Stimulated activated CD8-positive, alpha-beta memory T cell treated with anti-CD3 and anti-CD28 coated beads, Interleukin-12 subunit alpha, Interleukin-12 subunit beta, amount 100 ng/mL, for 4 hours (primary cell): ENCODE measurements at regions not wholly inside any gene's neighbourhood (a gene's known extent, or its start where the extent isn't known, plus 50 kb on each side); places are given as distances from the start of the nearest gene placed in this dataset.

ENCODE experiments used
- DNase-seq: peaks from one replicate; pipeline ENCODE4 v3.0.0-alpha.2; 2020; ENCODE audit warnings: low read depth

DNA sequence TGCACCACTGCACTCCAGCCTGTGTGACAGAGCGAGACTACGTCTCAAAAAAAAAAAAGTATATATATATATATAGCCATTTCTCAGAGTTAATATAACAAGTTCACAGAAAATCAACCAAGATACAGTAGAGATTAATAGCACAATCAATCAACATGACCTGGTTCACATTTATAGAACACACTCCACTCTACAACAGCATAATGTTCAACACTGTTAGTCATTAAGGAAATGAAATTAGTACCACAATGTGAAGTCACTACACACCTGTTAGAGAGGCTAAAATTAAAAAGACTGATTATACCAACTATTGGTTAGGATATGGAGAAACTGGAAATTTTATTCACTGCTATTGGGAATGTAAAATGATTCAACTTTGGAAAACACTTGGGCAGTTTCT lies 387.7 kb downstream of the QKI start:
- DNase-seq, result no peak

DNA sequence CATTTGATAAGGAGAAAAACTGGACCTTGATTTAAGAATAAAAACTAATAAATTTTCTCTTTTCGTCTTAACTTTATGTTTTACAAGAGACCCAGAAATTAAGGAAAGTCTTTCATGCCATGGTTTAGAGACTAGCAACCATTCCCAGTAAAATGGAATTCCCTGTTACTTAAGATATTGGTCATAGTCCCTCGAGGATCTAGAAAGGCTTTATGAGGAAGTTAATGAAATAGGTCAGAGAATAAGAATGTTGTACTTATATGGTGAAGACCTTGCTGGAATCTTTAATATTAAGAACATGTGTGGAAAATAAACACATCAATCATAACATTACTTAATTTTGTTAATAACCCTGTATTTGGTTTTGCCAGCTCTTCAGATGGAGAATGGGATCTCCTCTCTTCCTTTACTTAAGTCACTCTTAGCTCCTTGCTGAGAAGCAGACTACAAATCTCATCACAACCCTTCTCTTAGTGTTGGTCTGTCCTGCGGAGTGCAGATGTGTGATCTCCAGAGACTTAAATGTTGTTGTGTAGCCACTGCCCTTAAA lies 382.9 kb downstream of the QKI start:
- no peak for DNase-seq

DNA sequence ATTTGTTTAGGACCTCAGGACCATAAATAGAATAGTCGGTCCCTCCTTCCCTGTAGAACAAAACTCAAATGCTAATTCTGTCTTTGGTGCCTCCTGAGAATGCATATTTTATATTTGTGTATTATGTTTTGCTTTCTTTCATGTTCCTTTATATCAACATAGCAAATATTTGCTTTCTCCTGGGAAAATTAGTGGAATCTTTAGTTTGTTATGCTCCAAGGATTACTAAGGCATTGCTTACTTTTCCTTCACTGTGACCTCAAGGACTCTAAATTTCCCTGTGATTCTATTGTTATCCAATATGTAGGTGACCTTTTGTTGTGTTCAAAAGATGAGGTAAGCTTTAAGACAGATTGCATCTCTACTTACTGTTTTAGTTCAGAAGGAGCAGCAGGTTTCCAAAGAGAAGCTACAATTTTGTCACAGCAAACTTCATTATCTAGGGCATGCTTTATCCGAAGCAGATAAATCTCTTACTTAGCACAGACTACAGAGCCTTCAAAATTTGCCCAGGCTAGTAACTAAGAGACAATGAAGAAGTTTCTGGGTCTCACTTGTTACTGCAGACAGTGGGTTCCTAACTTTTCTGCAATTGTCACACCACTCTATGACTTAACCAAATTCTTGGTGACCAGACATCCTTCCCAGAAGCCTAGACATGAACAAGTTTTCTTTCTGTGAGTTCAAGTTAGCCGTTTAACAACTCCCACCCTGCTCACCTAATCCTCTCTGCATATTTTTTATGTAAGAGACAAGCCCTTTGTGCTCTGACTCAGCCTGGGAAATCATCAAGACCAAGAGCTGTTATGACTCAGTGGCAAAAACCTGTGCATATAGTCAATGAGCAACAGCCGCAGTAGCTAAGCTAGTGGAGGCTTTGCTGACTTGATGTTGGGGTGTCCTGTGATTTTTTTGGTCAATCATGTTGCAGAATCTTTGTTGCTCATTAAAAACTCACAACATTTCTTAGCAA lies 378.8 kb downstream of the QKI start:
- no peak for DNase-seq

DNA sequence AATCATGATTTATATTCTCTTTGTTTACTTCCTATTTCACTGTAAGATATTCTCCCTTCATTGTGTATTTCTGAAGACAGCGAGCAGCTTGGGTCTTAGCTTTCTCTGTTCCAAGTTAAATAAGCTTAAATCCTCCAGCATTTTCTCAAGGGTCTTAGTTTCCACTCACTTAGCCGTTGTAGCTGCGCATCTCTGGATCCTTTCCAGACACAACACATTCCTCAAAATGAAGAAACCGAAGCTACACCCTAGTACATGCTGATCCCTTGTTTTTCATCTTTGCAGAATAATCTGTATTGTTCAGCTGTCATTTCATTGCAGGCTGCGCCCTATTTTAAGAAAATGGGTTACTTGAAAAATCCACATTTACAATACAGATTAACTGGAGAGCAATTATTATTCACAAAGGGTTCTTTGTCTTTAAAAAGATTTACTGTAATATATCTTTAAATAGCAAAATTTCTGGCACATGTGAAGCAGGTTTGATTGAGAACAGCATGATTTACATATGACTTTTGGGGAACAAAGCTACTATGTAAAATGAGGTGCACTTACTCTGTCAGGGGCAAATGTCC lies 375.8 kb downstream of the QKI start:
- no peak for DNase-seq

DNA sequence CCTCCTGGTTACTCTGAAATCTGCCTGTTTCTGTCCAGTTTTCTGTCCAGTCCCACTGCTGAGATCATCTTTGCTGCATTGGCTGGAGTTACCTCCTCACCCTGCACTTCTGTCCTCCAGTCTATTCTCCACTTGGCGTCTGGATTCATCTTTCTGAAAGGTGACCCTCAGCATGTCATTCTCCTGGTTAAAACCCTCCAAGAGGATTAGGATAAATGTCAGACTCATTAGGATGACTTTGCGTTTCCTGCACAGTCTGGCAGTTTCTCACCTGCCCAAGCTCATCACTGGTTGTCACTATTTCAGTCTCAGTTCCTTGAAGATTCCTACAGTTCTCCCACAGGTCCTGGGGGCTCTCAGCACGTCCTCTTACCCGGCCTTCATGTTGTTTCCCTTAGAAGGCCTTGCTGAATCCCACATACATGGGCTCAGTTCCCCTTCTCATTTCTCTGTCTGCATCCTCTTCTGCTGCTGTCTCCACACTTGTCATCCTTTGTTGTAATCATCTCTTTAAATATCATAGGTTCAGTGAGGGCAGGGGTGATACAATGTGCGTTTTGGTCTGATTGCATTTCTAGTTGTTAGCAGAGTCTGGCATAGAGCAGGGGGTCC lies 374.8 kb downstream of the QKI start:
- DNase-seq, result no peak

DNA sequence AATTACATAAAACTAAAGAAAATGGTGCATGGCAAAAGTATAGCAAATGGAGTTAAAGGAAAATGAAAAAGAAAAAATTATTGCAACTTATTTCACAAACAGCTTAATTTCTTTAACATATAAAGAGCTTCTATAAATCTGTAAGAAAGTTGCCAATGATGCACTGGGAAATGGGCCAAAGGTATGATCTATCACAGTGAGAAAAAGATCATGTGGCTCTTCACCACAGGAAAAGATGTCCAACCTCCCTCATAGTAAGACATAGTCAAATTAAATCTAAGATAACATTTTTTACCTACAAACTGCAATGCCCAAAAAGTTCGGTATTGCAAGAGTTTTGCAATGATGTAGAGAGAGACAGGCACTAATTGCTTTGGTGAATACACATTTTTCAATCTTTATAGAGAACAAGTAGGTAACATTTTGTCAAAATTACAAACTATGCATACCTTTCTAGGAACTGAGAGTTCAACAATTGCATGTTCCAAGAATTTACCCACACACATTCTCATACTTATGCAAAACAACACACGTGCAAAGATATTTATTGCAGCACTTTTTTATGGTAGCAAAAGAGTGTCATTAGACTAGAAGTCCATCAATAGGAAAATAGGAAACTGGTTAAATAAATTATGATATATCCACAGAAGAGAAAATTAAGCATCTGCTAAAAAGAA lies 372.6 kb downstream of the QKI start:
- no peak for DNase-seq

DNA sequence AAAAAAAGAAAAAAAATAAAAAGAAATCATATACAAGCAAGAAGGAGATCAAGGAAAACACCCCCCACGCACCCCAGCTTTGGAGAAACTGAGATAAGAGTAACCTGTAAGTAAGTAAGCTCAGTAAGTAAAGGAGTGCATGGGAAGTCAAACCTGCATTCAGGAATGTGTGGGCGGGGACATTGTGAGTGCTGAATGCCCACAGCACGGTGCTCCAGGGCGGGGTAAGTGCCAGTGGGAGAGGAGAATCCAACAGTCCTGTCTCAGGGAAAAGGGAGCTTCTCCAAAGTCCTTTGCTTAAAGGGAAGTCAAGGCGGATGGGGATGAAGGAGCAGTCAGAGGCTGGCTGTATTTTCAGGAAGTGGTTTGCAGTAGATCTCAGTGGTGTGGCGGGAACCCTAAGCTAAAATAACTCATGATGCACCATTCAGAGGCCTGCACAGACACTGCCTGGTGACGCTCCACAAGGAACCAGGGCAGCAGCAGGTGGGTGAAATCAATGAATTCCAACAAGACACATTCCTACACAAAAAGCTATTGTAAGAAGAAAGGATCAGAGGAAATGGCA lies 368.0 kb downstream of the QKI start:
- DNase-seq, result no peak

DNA sequence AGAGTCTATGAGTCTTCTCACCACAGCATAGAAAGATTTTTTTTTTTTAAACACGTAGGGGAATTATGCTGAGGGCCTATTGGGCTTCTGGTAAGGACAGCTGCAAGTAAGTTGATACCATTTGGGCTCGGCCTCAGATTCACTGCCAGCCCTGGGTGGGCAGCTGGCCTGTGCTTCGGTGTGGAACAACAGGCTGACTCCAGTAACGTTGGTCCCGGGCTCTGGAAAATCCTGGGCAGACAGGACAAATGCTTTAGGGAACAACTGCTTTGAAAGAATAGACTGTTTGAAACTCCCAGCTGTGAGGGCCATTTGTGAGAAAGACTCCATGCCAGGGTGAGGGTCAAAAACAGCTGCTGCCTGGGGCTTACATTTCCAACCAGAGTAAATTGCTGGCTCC lies 366.5 kb downstream of the QKI start:
- DNase-seq, result no peak

DNA sequence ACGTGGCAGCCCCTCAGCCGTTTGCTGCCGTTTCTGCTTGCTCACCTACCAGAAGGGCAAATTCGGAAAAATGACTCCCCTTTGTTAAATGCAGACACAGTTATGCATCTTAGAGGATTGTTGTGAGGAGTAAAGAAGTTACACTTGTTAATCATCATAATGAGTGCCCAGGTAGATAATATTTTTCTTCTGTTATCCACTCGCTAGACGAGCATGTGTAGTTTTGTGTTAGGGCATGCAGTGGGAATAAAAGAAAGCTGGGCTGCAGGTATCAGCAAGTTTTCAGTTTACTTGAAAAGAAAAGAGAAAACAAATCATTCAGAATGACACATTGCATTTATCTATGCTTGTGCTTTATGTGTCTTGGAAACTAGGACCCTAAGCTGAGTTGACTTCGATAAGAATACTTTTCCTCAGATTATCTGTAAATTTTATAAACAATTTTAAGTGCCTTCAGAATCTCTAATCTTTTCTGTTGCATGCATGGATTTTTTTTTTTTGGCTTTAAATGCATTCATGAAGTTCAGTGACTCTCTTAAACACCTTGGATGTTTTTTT lies 365.3 kb downstream of the QKI start:
- DNase-seq, result no peak

DNA sequence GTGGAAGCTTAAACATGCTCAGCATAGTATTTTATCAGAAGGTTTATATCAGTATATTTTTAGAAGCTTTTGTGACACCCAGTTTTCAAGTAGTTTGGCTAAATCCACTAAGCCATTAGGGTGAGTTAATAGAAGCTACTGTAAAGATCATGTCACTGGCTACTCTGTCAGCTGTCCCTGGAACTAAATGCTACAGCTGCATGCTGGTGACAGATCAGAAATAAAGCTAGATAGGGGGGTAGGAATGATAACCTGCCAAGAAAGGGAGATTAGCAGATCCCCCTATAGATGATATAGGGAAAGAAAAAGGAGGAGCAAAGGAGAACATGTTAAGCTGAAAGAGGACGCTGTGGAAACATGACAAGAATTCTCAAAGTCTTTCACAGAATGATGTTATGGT lies 363.2 kb downstream of the QKI start:
- DNase-seq, result no peak

DNA sequence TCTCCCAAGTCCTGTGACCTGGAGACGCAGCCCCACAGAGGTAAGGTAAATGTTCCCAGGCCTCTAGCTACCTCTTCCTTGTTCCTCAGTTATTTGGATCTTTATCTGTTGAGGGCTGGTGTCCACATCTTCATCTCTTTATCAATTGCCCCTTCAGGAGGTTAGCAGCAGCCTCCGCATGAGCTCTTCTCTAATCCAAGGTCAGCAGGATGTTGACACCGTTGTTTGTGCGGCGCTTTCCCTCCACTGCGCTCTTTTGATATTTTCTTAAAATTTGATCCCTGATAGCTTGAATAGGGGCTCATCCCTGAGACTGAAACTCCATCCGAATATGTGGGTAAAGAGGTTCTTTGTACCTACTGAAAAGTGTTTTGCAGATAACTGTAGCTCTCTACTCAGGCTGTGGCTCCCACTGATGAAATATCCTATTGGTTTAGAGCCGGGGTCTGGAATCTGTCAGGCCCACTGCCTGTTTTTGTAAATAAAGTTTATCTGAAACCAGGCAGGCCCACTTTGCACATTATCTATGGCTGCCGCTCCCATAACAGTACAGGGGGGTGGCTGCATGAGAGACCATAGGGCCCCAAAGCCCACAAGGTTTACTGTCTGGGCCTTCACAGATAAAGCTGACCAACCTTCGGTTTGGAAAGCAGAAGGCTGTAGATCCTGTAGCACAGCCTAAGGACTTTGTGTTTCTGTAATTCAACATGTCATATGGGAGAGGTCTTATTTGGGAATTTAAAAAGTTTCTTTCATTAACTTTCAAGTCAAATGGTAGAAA lies 362.6 kb downstream of the QKI start:
- no peak for DNase-seq

DNA sequence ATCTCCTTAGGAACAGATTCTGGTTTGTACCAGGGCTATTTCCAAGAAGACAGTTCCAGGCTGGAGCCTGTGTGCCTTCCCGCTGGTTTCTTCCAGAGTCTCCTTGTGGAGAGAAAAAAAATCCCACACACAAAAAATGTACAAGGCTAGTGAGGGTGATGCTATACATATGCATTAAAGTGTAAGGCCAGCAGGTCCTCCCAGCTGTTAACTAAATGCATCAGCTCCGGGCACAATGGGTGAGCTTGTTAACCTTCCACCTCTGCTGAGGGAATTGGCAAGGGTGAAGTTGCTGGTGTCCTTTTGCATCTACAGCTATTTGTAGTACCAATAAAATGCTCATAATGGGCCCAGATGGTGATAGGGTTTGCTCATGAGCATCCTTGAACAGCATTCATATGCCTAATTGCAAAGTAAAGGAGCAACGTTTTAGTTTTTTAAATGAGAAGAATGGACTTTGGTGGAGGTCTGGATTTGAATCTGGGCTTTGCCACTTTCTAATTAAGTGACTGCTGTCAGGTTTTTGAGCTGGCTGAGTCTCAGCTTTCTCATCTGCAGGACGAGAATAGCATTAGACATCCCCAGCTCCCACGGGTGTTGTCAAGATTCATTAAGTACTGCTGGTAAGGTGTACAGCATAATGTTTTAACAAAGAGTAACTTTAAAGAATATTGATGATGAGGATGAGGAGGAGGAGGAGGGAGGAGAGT lies 361.8 kb downstream of the QKI start:
- no peak for DNase-seq

DNA sequence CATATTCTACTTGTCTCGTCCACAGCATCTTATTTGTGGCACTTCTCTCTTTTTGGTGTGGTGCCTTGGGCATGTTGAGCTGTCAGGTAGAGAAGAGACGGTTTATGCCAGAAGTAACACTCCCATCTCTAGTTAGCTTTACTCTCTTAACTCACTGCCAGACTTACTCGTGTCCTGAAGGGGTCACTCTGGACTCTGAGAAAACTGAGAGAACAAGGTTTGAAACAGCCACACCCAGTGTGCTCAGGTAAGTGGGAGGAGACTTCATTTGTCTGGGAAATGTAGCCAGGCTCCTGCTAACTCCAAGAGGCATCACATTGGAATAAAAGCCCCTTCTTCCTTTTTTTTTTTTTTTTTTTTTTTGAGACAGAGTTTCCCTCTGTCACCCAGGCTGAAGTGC lies 360.8 kb downstream of the QKI start:
- no peak for DNase-seq

DNA sequence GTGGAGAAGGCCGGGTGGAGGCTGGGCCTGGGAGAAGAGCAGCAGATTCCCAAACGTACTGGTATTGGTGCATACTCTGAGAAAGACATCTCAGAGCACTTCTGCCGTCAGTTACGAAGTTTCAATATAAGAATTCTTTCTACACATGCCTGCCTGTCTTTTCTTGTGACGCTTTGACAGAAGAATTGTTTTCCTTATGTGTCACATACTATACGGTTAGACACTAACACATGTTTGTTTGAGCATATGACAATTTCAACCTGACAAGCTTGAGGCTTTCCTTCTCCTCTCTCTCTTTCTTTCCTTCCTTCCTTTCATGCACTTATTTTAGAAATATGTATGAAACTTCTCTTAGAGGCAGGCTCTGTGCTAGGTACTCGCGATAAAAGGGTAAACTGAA lies 360.0 kb downstream of the QKI start:
- no peak for DNase-seq

DNA sequence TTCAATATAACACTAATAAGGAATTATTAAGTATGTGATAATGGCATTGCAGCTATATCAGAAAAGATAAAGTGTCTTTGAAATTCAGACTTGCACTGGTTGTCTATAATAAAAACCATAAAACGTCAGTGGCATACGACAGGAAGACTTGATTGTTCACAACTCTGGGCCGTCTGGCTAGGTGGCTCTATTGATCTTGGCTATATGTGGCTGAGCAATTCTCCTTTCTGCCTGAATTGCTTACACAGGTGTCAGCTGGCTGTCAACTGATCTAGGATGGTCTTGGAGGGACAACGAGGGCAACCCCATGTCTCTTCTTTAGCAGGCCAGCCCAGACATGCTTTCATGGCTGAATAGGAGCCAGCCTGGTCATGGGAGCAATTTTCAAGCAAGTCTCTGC lies 359.1 kb downstream of the QKI start:
- DNase-seq, result no peak

DNA sequence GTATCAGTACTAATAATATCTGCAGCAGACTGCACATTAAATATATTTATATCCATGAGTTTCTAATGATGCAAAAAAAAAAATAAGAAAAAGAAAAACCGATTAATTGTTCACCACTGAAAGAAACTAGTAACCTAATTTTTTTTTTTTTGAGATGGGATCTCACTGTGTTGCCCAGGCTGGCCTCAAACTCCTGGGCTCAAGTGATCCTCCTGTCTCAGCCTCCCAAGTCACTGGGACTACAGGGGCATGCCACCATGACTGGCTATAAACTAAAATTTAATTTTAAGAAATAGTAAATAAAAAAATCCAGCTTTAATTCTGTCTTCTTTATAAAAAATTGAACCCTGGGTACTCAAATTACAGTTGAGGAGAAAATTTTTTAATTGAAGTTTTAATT lies 358.2 kb downstream of the QKI start:
- no peak for DNase-seq

DNA sequence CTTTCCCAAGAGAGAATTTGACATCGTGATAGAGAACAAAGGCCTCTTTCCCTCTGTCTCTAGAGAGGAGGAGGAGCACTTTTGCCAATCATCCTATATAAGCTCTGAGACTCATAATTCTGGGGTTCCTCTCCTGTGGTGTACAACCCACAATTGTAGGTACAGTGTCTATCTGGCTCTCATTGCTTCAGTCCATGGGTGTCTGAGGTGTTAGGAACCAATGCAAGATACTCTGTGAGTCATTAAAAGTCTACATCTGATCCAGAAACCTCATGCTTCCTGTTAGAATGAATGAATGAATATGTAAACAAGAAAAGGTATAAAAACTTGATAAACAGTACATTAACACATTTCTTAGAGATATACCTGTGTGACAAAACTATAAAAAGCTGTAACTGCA lies 356.7 kb downstream of the QKI start:
- DNase-seq, result no peak

DNA sequence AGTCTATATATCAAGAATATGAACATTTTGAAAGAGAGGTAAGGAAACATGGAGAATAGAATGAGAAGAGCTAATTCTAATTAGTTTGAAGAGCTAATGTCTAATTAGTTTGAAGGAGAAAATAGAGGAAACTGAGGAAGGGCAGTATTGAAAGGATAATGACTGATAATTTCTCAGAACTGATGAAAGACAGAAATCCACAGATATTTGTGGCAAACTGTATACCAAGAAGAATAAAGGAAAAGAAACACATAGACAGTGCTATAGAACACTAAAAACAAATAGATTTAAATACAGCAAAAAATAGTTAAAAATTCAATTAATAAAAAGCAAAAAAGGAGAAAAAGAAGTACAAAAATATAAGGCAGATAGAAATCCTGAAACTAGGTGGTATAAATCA lies 354.4 kb downstream of the QKI start:
- no peak for DNase-seq

DNA sequence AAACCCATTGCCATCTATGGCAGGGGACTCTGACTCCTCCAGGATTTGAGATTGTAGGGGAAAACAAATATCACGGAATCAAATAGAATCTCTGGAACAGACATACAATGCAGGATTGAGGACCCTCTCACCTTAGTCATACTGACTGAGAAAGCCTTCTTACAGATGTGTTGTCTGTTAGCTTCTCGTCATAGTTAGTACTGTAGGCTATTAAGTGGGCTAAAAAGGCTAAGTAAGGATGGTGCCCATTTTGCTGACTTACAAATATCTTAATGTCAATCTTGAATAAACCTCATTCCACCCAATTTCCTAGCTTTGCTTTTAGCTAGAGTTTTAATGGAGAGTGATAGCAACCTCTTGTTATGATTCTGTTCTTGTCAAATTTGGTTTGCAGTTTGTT lies 352.4 kb downstream of the QKI start:
- no peak for DNase-seq

DNA sequence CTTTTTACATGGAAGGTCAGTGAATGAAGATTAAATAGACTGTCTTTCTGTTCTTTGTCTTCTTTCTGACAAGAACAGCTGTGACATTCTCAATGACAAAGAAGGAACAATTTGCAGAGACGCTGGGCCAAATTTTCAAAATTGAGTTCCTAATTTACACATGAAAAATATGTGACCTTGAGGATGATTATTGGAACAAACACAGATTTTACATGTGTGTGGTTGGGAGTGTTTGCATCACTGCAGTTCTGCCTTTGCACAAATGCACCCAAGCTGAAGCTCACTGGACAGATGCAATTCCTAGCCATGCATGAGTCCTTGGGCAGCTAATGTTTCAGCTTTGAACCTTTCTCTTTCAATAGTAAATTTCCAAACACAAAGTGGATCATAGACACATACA lies 350.8 kb downstream of the QKI start:
- no peak for DNase-seq
